CD4-positive, alpha-beta T cell treated with Interleukin-17A for 1 hour (primary cell): ENCODE measurements at regions not wholly inside any gene's neighbourhood (a gene's known extent, or its start where the extent isn't known, plus 50 kb on each side); places are given as distances from the start of the nearest gene placed in this dataset.
"Not testable (repeated sequence)": the region's sequence is repeated elsewhere in the genome, so short reads cannot be mapped to it uniquely, and the experiment has no call there.

ENCODE experiments used
- DNase-seq: peaks from one replicate; pipeline ENCODE4 v3.0.0-alpha.2; 2020

- no peak for DNase-seq
These were observed 65.1 kb upstream of the ARHGAP29 start for GRCh38 chr1:94302497-94302896.

GRCh38 chr1:94301186-94301585 is 63.8 kb upstream of the ARHGAP29 start:
- DNase-seq, result no peak

GRCh38 chr1:94300731-94301130 is 63.3 kb upstream of the ARHGAP29 start:
- no peak for DNase-seq

DNA sequence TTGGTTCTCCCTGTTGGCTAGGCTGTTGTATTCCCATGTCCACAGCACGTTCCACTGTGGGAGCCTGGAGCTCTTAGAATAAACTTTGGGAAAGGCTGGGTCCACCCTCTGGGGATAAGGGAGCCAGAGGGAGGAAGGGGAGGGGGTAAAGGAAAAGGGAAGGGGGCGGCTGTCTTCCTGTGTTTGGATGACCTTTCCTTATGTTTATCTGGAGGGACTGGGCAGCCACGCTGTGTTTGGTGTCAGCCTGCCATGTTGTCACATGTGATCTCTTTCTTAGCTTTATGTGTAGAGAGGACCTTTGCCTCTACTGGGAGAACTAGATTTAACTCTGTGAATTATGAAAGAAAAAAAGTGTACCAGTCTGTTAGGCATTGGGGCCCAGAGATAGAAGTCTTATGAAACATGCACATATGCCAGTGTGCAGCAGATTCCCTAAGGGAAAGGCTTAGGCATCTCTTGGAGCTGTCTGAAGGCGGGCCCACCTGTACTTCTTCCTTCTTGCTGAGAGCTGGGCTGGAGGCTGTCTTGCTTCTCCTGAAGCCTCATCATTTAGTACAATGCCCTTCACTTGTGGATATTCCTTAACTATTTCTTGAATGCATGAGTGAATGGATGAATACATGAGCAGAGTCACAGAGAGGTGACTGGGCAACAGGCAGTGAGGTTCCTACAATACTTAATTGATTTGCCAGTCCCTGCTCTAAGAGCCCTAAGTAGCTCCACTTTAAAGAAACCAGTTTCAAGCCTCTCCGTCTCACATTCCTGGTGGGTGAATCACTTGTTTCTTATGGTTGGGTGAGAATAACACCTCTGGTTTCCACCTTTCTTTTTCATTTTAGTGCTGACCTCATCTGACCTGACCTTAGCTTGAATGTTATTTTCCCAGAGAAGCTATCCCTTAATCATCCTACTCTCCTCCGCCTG is 62.5 kb upstream of the ARHGAP29 start:
- no peak for DNase-seq

GRCh38 chr1:94298861-94299260 is 61.5 kb upstream of the ARHGAP29 start:
- DNase-seq, result no peak

- DNase-seq, result no peak
These were observed 58.6 kb upstream of the ARHGAP29 start for GRCh38 chr1:94296018-94296417.

- DNase-seq, result not testable (repeated sequence)
These were observed 55.6 kb upstream of the ARHGAP29 start for GRCh38 chr1:94292978-94293377.

DNA sequence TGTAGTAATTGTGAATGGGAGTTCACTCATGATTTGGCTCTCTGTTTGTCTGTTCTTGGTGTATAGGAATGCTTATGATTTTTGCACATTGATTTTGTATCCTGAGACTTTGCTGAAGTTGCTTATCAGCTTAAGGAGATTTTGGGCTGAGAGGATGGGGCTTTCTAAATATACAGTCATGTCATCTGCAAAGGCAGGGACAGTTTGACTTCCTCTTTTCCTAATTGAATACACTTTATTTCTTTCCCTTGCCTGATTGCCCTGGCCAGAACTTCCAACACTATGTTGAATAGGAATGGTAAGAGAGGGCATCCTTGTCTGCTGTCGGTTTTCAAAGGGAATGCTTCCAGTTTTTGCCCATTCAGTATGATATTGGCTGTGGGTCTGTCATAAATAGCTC is 51.9 kb upstream of the ARHGAP29 start:
- not testable (repeated sequence) for DNase-seq
